GM21717 (cell line): ENCODE measurements at regions not wholly inside any gene's neighbourhood (a gene's known extent, or its start where the extent isn't known, plus 50 kb on each side); places are given as distances from the start of the nearest gene placed in this dataset.

Experiments
- ATAC-seq: cut with Tn5 transposase; IDR thresholded peaks from one replicate; pipeline ENCODE4 v1.9.1; 2021; ENCODE audit warnings: mild to moderate bottlenecking, moderate library complexity; ENCODE audit not compliant: unreplicated experiment

- no peak for ATAC-seq
These were observed 80.0 kb downstream of the CENPW start for GRCh38 chr6:126419901-126420300.

- no peak for ATAC-seq
These were observed 83.0 kb downstream of the CENPW start for GRCh38 chr6:126422912-126423311.

- no peak for ATAC-seq
These were observed 87.8 kb downstream of the CENPW start for GRCh38 chr6:126427713-126428112.

- ATAC-seq: no peak
These were observed 90.0 kb downstream of the CENPW start for GRCh38 chr6:126429866-126430265.

GRCh38 chr6:126432564-126432963, 92.6 kb downstream of the CENPW start:
- ATAC-seq: no peak

- ATAC-seq: no peak
These were observed 94.0 kb downstream of the CENPW start for GRCh38 chr6:126433927-126434326.

GRCh38 chr6:126437205-126437604, 97.3 kb downstream of the CENPW start:
- ATAC-seq: no peak

GRCh38 chr6:126439040-126439439, 99.1 kb downstream of the CENPW start:
- ATAC-seq: no peak

- ATAC-seq: no peak
These were observed 101.0 kb downstream of the CENPW start for GRCh38 chr6:126440923-126441322.

GRCh38 chr6:126444659-126445273, 104.9 kb downstream of the CENPW start:
- no peak for ATAC-seq

GRCh38 chr6:126446248-126446647, 106.3 kb downstream of the CENPW start:
- no peak for ATAC-seq

GRCh38 chr6:126447367-126447766, 107.5 kb downstream of the CENPW start:
- ATAC-seq: peak; percentile 55

- ATAC-seq: no peak
These were observed 121.1 kb downstream of the CENPW start for GRCh38 chr6:126461045-126461444.

- no peak for ATAC-seq
These were observed 124.3 kb downstream of the CENPW start for GRCh38 chr6:126464245-126464644.

GRCh38 chr6:126475449-126475848, 135.5 kb downstream of the CENPW start:
- no peak for ATAC-seq

GRCh38 chr6:126477678-126478077, 137.8 kb downstream of the CENPW start:
- ATAC-seq: peak; percentile 94

GRCh38 chr6:126480268-126480667, 140.4 kb downstream of the CENPW start:
- ATAC-seq: no peak

GRCh38 chr6:126481319-126481718, 141.4 kb downstream of the CENPW start:
- ATAC-seq: no peak

- ATAC-seq: no peak
These were observed 164.9 kb downstream of the CENPW start for GRCh38 chr6:126504792-126505191.

- no peak for ATAC-seq
These were observed 173.3 kb downstream of the CENPW start for GRCh38 chr6:126513198-126513597.

- ATAC-seq: no peak
These were observed 176.5 kb downstream of the CENPW start for GRCh38 chr6:126516411-126516810.

- no peak for ATAC-seq
These were observed 185.0 kb downstream of the CENPW start for GRCh38 chr6:126524811-126525326.

GRCh38 chr6:126526547-126526946, 186.6 kb downstream of the CENPW start:
- ATAC-seq: no peak
